BJ (cell line): ENCODE measurements at regions not wholly inside any gene's neighbourhood (a gene's known extent, or its start where the extent isn't known, plus 50 kb on each side); places are given as distances from the start of the nearest gene placed in this dataset.
"Not testable (repeated sequence)": the region's sequence is repeated elsewhere in the genome, so short reads cannot be mapped to it uniquely, and the experiment has no call there.

Source experiments
- CTCF ChIA-PET: fragments of 350-600 bp; formaldehyde crosslinking; extraction: SDS; loops from one replicate; lab custom pipeline; 2021; ENCODE audit warnings: antibody characterized with exemption, inconsistent platforms; lab: Yijun Ruan, JAX
- POLR2A ChIA-PET: fragments of 300-600 bp; sonication (Branson Sonifier 250); formaldehyde crosslinking; extraction: SDS; loops from one replicate; lab custom pipeline; 2021; ENCODE audit warnings: antibody characterized with exemption; lab: Charles Lee
- DNase-seq: peaks from one replicate; pipeline ENCODE4 v3.0.0-alpha.2; 2011; ENCODE audit warnings: low read depth
- H3K27me3 ChIP-seq: 2 replicates; pipeline ENCODE4 v1.6.0; 2011; ENCODE audit warnings: low read length; ENCODE audit not compliant: control insufficient read depth, insufficient read depth
- H3K36me3 ChIP-seq: 2 replicates; pipeline ENCODE4 v1.5.1; 2011; ENCODE audit warnings: low read length; ENCODE audit not compliant: control insufficient read depth, insufficient read depth
- H3K4me3 ChIP-seq: 2 replicates; pipeline ENCODE4 v1.5.1; 2011; ENCODE audit warnings: low read depth, mild to moderate bottlenecking, control low read depth, low read length
- TF ChIP-seq, protein P1 (sequence below): IDR thresholded peaks from 2 replicates; pipeline ENCODE4 v1.5.1; 2011; ENCODE audit warnings: low read depth, mild to moderate bottlenecking, control low read depth, inconsistent platforms, low read length, moderate library complexity; ENCODE audit not compliant: insufficient read depth

GRCh38 chr7:66452165-66452564 lies 176.5 kb upstream of the KCTD7 start:
- TF ChIP-seq, protein P1, sequence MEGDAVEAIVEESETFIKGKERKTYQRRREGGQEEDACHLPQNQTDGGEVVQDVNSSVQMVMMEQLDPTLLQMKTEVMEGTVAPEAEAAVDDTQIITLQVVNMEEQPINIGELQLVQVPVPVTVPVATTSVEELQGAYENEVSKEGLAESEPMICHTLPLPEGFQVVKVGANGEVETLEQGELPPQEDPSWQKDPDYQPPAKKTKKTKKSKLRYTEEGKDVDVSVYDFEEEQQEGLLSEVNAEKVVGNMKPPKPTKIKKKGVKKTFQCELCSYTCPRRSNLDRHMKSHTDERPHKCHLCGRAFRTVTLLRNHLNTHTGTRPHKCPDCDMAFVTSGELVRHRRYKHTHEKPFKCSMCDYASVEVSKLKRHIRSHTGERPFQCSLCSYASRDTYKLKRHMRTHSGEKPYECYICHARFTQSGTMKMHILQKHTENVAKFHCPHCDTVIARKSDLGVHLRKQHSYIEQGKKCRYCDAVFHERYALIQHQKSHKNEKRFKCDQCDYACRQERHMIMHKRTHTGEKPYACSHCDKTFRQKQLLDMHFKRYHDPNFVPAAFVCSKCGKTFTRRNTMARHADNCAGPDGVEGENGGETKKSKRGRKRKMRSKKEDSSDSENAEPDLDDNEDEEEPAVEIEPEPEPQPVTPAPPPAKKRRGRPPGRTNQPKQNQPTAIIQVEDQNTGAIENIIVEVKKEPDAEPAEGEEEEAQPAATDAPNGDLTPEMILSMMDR, result no peak
- POLR2A ChIA-PET, result no interaction called here
- Histone ChIP-seq H3K36me3 (no peaks in the 10 kb centered on the region), H3K27me3 (no peaks in the 10 kb centered on the region), H3K4me3 (no peak overlapping the region)
- CTCF ChIA-PET, result no interaction called here
- DNase-seq, result no peak

GRCh38 chr7:66453340-66453739 lies 175.3 kb upstream of the KCTD7 start:
- TF ChIP-seq, protein P1, result no peak
- H3K36me3 ChIP-seq, result no peaks in the 10 kb centered on the region
- DNase-seq, result no peak
- no peaks in the 10 kb centered on the region for H3K27me3 ChIP-seq
- CTCF ChIA-PET, result no interaction called here
- POLR2A ChIA-PET, result no interaction called here
- no peak overlapping the region for H3K4me3 ChIP-seq

DNA sequence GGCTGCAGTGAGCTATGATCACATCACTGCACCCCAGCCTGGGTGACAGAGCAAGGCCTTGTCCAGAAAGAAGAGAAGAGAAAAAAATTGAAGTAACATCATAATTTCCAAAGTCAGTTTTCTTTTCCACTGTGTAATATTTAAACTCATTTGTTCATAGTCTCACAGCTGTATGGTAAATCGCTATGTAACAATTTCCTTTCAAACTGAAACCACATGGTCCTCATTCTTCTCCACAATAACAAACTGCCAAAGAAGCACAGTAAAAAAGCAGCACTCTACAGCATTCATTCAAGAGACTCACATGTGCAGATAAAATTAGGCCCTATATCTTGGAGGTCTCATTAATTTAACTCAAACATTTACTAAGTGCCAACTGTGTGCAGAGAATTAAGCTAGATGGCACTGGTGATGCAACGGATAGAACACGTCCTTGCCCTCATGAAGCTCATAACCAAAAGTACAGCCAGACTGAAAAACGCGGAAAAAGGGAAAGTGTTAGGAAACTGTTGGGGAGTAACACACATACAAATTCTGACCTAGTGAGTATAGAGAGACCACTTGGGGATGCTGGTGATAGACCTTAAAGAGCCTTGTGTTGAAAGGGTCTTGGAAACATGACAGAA lies 174.0 kb upstream of the KCTD7 start:
- TF ChIP-seq, protein P1, result no peak
- POLR2A ChIA-PET, result no interaction called here
- no peak for DNase-seq
- CTCF ChIA-PET, result interaction anchor here (1.1 kb wide), 1 partner anchor 25 kb away, joined by 3 read pairs; no protein-coding TSS in a partner anchor
- Histone ChIP-seq H3K4me3 (no peak overlapping the region), H3K27me3 (no peaks in the 10 kb centered on the region), H3K36me3 (no peaks in the 10 kb centered on the region)

DNA sequence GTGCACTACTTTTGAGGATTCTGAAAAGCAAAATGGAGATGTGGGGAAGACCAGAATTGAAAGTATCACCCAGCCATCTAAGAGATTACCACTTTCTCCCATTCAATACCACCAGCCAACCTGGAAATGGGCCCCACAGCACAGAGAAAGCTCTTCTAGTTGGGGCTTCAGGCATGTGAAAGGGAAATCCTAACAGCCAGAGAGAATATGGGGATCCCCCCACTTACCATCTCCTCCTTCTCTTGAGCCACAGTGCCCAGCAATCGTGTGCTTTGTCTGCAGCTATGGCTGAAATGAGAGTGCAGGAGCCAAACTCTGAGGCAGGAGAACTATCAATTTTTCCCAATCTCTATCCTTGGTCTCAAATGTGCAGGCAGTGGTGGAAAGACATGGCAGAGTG lies 173.2 kb upstream of the KCTD7 start:
- CTCF ChIA-PET, result interaction anchor here (1.1 kb wide), 1 partner anchor 24 kb away, joined by 3 read pairs; no protein-coding TSS in a partner anchor

DNA sequence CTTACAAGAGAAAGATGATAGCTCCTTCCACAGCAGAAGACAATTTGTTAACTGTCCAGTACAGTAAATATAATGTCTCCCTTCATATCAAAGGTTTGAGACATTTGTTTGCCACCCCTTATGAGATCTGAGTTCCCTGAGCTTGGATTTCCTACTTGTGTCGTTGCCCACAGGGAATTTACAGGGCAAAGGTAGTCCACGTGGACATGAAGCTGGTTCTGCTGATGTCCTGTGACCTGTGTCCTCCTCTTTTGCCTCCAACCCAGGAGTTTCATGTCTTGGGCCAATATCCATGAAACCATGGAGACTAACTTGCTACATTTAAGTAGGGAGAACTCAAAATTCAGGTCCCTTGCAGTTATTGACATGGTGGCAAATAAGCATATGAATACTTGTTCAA lies 172.2 kb upstream of the KCTD7 start:
- H3K4me3 ChIP-seq, POLR2A ChIA-PET, H3K36me3 ChIP-seq, CTCF ChIA-PET, DNase-seq, H3K27me3 ChIP-seq: not testable (repeated sequence)

More for the DNA sequence above, 173.2 kb upstream of the KCTD7 start:
- DNase-seq, H3K4me3 ChIP-seq, H3K27me3 ChIP-seq, H3K36me3 ChIP-seq, POLR2A ChIA-PET: not testable (repeated sequence)

- ChIA-PET CTCF (interaction anchor here (1.0 kb wide), 1 partner anchor 15 kb away, joined by 3 read pairs; no protein-coding TSS in a partner anchor), POLR2A (interaction anchor here (0.6 kb wide), 1 partner anchor 33 kb away, joined by 4 read pairs; no protein-coding TSS in a partner anchor)
- not testable (repeated sequence) for H3K36me3 ChIP-seq, H3K27me3 ChIP-seq, DNase-seq, H3K4me3 ChIP-seq
Observed at GRCh38 chr7:66458991-66459390, 169.7 kb upstream of the KCTD7 start.

GRCh38 chr7:66459783-66460413 lies 168.8 kb upstream of the KCTD7 start:
- DNase-seq, POLR2A ChIA-PET, H3K4me3 ChIP-seq, H3K36me3 ChIP-seq, H3K27me3 ChIP-seq: not testable (repeated sequence)
- CTCF ChIA-PET, result interaction anchor here (1.0 kb wide), 1 partner anchor 16 kb away, joined by 3 read pairs; no protein-coding TSS in a partner anchor
